ACC112 (cell line): ENCODE measurements at regions not wholly inside any gene's neighbourhood (a gene's known extent, or its start where the extent isn't known, plus 50 kb on each side); places are given as distances from the start of the nearest gene placed in this dataset.
"Not testable (repeated sequence)": the region's sequence is repeated elsewhere in the genome, so short reads cannot be mapped to it uniquely, and the experiment has no call there.

Source experiments
- H2AFZ ChIP-seq: fragments of 200-600 bp; sonication (generic); one replicate; pipeline ENCODE4 v1.6.0; 2017; ENCODE audit warnings: antibody characterized with exemption, low read length; ENCODE audit not compliant: unreplicated experiment
- H3K27ac ChIP-seq: fragments of 200-600 bp; sonication (generic); 2 replicates; pipeline ENCODE4 v1.5.1; 2014; ENCODE audit warnings: low read depth, mild to moderate bottlenecking, antibody characterized with exemption, low read length, moderate library complexity
- H3K27me3 ChIP-seq: fragments of 200-600 bp; sonication (generic); 2 replicates; pipeline ENCODE4 v1.6.1; 2014; ENCODE audit warnings: mild to moderate bottlenecking, antibody characterized with exemption, low read length, moderate library complexity, mixed read lengths; ENCODE audit not compliant: insufficient read depth
- H3K36me3 ChIP-seq: fragments of 200-600 bp; sonication (generic); 2 replicates; pipeline ENCODE4 v1.6.1; 2016; ENCODE audit warnings: mild to moderate bottlenecking, antibody characterized with exemption, low read length, moderate library complexity, mixed read lengths; ENCODE audit not compliant: insufficient read depth
- H3K4me1 ChIP-seq: fragments of 200-600 bp; sonication (generic); one replicate; pipeline ENCODE4 v1.6.1; 2016; ENCODE audit warnings: low read length, mixed read lengths; ENCODE audit not compliant: insufficient read depth, unreplicated experiment, control insufficient read depth
- H3K4me3 ChIP-seq: fragments of 200-600 bp; sonication (generic); 2 replicates; pipeline ENCODE4 v1.5.1; 2014; ENCODE audit warnings: mild to moderate bottlenecking, low read depth, low read length
- H3K79me2 ChIP-seq: fragments of 200-600 bp; sonication (generic); one replicate; pipeline ENCODE4 v1.6.0; 2016; ENCODE audit warnings: low read length; ENCODE audit not compliant: control insufficient read depth, unreplicated experiment, insufficient read depth

DNA sequence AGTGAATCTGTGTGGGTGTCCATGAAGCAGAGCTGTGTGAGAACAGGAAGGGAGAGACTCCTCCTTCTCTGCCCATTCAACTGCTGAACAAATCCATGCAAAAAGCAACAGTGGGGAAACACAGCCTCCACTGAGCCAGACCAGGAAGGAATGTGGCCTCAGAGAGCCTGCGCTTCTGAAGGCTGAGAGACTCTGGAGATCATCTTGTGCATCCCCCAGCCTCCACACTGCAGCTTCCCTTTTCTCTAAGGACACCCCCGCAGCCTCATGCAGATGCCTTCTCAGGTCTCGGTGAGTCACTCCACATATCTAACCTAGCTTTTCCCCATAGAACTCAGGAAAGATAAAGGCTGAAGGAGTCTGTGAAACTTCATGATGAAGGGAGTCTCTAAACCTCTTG is 402.9 kb downstream of the TNS1 start:
- H3K4me1 ChIP-seq, result no peaks in the 10 kb centered on the region
- no peak overlapping the region for H3K27ac ChIP-seq
- H3K4me3 ChIP-seq, result no peak overlapping the region
- H3K36me3 ChIP-seq, result no peaks in the 10 kb centered on the region
- H2AFZ ChIP-seq, result no peak overlapping the region
- no peaks in the 10 kb centered on the region for H3K79me2 ChIP-seq
- peaks cover 84% of the 10 kb centered on the region for H3K27me3 ChIP-seq

DNA sequence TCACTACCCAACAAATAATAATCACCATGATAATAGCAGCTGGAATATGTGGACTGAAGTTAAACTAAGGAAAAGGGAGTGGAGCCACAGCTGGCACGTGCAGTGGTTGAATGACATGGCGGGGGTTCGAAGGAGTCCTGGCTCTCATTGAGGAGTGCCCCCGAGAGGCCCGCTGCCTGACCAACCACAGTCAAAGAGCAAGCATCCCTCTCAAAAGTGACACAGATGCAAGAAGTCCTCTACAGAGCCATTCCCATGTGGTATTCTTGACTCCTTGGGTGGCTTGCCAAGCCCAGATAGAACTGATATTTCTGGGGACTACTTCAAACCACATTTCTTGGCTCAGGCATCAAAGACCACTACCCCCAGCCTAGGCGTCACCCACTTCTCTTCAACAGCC is 405.1 kb downstream of the TNS1 start:
- H3K27me3 ChIP-seq, result peaks cover 82% of the 10 kb centered on the region
- no peaks in the 10 kb centered on the region for H3K36me3 ChIP-seq
- H3K79me2 ChIP-seq, result no peaks in the 10 kb centered on the region
- H3K4me1 ChIP-seq, result no peaks in the 10 kb centered on the region
- H3K27ac ChIP-seq, result no peak overlapping the region
- no peak overlapping the region for H2AFZ ChIP-seq
- H3K4me3 ChIP-seq, result no peak overlapping the region

DNA sequence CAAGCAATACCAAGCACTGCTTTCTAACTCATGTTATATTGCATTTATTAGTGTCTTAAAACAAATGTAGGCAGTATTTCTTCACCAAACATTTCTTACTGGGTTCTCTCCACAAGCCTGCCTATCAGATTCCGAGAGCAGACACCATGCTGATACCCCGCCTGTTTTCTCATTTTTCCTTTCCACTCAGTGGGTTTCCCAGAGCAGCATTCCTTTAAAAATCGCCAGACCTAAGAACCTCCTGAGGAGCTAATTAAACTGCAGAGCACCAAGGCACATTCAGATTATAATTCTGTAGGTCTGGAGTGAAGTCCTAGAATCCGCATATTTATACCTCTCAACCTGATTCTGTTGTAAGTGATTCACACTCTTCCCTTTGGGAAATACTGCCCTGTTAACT is 405.6 kb downstream of the TNS1 start:
- H3K36me3 ChIP-seq, result no peaks in the 10 kb centered on the region
- H3K4me3 ChIP-seq, result no peak overlapping the region
- H3K4me1 ChIP-seq, result no peaks in the 10 kb centered on the region
- H3K79me2 ChIP-seq, result no peaks in the 10 kb centered on the region
- H3K27ac ChIP-seq, result no peak overlapping the region
- peaks cover 76% of the 10 kb centered on the region for H3K27me3 ChIP-seq
- H2AFZ ChIP-seq, result no peak overlapping the region

GRCh38 chr2:217593732-217594131 is 409.1 kb downstream of the TNS1 start:
- Histone ChIP-seq H3K36me3 (no peaks in the 10 kb centered on the region), H3K27ac (no peak overlapping the region), H2AFZ (no peak overlapping the region), H3K27me3 (peaks cover 49% of the 10 kb centered on the region), H3K4me3 (no peak overlapping the region), H3K4me1 (no peaks in the 10 kb centered on the region), H3K79me2 (no peaks in the 10 kb centered on the region)

- H3K27ac ChIP-seq, result no peak overlapping the region
- no peaks in the 10 kb centered on the region for H3K79me2 ChIP-seq
- H3K27me3 ChIP-seq, result peaks cover 48% of the 10 kb centered on the region
- H3K4me1 ChIP-seq, result no peaks in the 10 kb centered on the region
- no peak overlapping the region for H3K4me3 ChIP-seq
- H3K36me3 ChIP-seq, result no peaks in the 10 kb centered on the region
- no peak overlapping the region for H2AFZ ChIP-seq
These were observed 414.5 kb downstream of the TNS1 start for GRCh38 chr2:217588266-217588665.

- peaks cover 74% of the 10 kb centered on the region for H3K27me3 ChIP-seq
- no peaks in the 10 kb centered on the region for H3K79me2 ChIP-seq
- H3K4me1 ChIP-seq, result no peaks in the 10 kb centered on the region
- no peak overlapping the region for H2AFZ ChIP-seq
- H3K36me3 ChIP-seq, result no peaks in the 10 kb centered on the region
- no peak overlapping the region for H3K27ac ChIP-seq
- H3K4me3 ChIP-seq, result no peak overlapping the region
These were observed 417.4 kb downstream of the TNS1 start for GRCh38 chr2:217585362-217585761.

- not testable (repeated sequence) for H3K27ac ChIP-seq, H2AFZ ChIP-seq
- peaks cover 48% of the 10 kb centered on the region for H3K27me3 ChIP-seq
These were observed 422.4 kb downstream of the TNS1 start for GRCh38 chr2:217580407-217580806.

DNA sequence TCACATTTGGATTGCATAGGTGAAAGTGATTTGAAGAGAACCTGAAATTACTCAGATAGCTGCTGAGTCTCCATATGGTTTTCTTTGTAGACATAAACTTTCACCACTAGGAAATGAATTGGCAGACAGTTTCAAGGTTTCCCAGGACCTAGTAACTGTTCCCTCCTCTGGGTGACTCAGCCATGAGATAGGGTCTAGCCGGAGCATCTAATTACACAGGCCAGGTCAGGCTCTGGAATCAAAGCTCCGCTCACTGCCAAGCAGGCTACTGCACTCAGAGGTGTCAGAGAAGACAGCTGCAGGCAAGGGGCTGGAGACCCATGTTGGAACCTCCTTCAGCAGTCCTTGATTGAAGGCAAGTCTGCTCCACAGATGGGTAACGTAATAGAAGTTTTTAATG is 429.2 kb downstream of the TNS1 start:
- H3K27ac ChIP-seq, result no peak overlapping the region
- H3K4me1 ChIP-seq, result no peaks in the 10 kb centered on the region
- no peaks in the 10 kb centered on the region for H3K79me2 ChIP-seq
- peaks cover 1% of the 10 kb centered on the region; the same call in 1 of the 2 replicates for H3K27me3 ChIP-seq
- H3K36me3 ChIP-seq, result no peaks in the 10 kb centered on the region
- H3K4me3 ChIP-seq, result no peak overlapping the region
- H2AFZ ChIP-seq, result no peak overlapping the region

More at GRCh38 chr2:217580407-217580806, 422.4 kb downstream of the TNS1 start:
- H3K4me3 ChIP-seq, H3K79me2 ChIP-seq, H3K36me3 ChIP-seq, H3K4me1 ChIP-seq: not testable (repeated sequence)

GRCh38 chr2:217570394-217570793 is 432.4 kb downstream of the TNS1 start:
- Histone ChIP-seq H3K27me3 (peaks cover 11% of the 10 kb centered on the region; the same call in 1 of the 2 replicates), H3K4me3 (no peak overlapping the region), H3K4me1 (no peaks in the 10 kb centered on the region), H3K27ac (no peak overlapping the region), H3K79me2 (no peaks in the 10 kb centered on the region), H2AFZ (no peak overlapping the region), H3K36me3 (no peaks in the 10 kb centered on the region)

DNA sequence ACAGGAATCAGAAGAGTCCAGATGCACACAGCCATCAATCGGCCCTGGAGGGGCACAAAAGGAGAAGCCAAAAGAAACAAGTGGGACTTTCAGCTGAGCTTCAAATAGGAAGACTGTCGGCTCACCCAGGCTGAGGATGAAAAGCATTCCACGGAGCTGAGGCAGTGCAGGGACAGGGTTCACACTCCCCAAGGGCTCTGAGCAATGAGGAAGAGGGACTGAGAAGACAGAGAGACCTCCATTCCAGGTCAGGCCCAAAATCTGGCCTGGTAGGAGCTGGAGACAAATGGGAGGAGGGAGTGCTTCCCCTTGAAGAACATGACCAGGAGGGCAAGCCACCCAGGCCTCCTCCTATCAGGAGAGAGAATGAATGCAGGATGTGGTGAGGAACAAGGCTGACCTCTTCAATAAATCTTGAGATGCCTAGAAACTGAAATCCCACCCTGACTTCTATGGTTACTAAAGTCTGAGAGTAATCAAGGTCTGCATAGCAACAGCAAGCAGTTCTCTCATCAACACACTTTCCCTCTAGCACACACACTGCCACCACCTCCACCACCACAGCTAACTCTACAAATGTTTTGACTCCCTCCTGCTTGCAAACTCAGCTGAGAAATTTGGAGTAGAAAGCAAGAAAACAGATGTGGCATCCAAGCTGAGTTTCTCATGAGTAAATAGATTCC is 434.4 kb downstream of the TNS1 start:
- Histone ChIP-seq H3K27ac (no peak overlapping the region), H3K36me3 (no peaks in the 10 kb centered on the region), H3K4me3 (no peak overlapping the region), H3K27me3 (peaks cover 14% of the 10 kb centered on the region; the same call in 1 of the 2 replicates), H3K4me1 (no peaks in the 10 kb centered on the region), H2AFZ (no peak overlapping the region), H3K79me2 (no peaks in the 10 kb centered on the region)

- H3K79me2 ChIP-seq, result no peaks in the 10 kb centered on the region
- no peak overlapping the region for H3K4me3 ChIP-seq
- H3K36me3 ChIP-seq, result no peaks in the 10 kb centered on the region
- H3K27ac ChIP-seq, result no peak overlapping the region
- peaks cover 17% of the 10 kb centered on the region for H3K27me3 ChIP-seq
- H2AFZ ChIP-seq, result no peak overlapping the region
- no peaks in the 10 kb centered on the region for H3K4me1 ChIP-seq
These were observed 439.2 kb downstream of the TNS1 start for GRCh38 chr2:217563565-217563964.
